ENCODE measurements at regions not wholly inside any gene's neighbourhood (a gene's known extent, or its start where the extent isn't known, plus 50 kb on each side); places are given as distances from the start of the nearest gene placed in this dataset.

GRCh38 chr10:21052709-21053104 is 155.6 kb upstream of the NEBL start:
- H3K36me3 ChIP-seq: no peaks in the 10 kb centered on the region
- H3K4me3 ChIP-seq: no peak overlapping the region
- WGBS: 93% methylated on average over 4 of the region's 4 CpGs
- H3K4me1 ChIP-seq (replicated peaks): no peaks in the 10 kb centered on the region
- DNase-seq (ENCODE audit: low spot score): no peak
- H3K27me3 ChIP-seq (replicated peaks; ENCODE audit: insufficient read depth): no peaks in the 10 kb centered on the region
- H3K9me3 ChIP-seq: no peaks in the 10 kb centered on the region
- H3K27ac ChIP-seq: no peak overlapping the region
- intact Hi-C loops (cut with DNase I): no loop called here
- no peak for TF ChIP-seq CTCF (IDR thresholded peaks at IDR 0.05)
- TF ChIP-seq POLR2AphosphoS5 (IDR thresholded peaks at IDR 0.05): no peak
- no peak for TF ChIP-seq POLR2A (IDR thresholded peaks at IDR 0.05)

- no peaks in the 10 kb centered on the region for H3K27me3 ChIP-seq (replicated peaks; ENCODE audit: insufficient read depth)
- no peak overlapping the region for H3K27ac ChIP-seq
- TF ChIP-seq POLR2A (IDR thresholded peaks at IDR 0.05) (no peak), CTCF (IDR thresholded peaks at IDR 0.05) (no peak), POLR2AphosphoS5 (IDR thresholded peaks at IDR 0.05) (no peak)
- no peak for DNase-seq (ENCODE audit: low spot score)
- WGBS: 87% methylated on average over 5 of the region's 5 CpGs
- intact Hi-C loops (cut with DNase I): no loop called here
- no peaks in the 10 kb centered on the region for H3K9me3 ChIP-seq
- H3K4me3 ChIP-seq: no peak overlapping the region
- no peaks in the 10 kb centered on the region for H3K36me3 ChIP-seq
- no peaks in the 10 kb centered on the region for H3K4me1 ChIP-seq (replicated peaks)
Measured at GRCh38 chr10:21052072-21052708, 155.1 kb upstream of the NEBL start.

- Histone ChIP-seq H3K4me1 (replicated peaks) (no peaks in the 10 kb centered on the region), H3K27me3 (replicated peaks; ENCODE audit: insufficient read depth) (no peaks in the 10 kb centered on the region), H3K27ac (no peak overlapping the region), H3K9me3 (no peaks in the 10 kb centered on the region), H3K36me3 (no peaks in the 10 kb centered on the region), H3K4me3 (no peak overlapping the region)
- 85% methylated on average over 3 of the region's 3 CpGs for WGBS
- no peak for TF ChIP-seq POLR2AphosphoS5 (IDR thresholded peaks at IDR 0.05)
- TF ChIP-seq POLR2A (IDR thresholded peaks at IDR 0.05): no peak
- TF ChIP-seq CTCF (IDR thresholded peaks at IDR 0.05): no peak
- intact Hi-C loops (cut with DNase I): no loop called here
- DNase-seq (ENCODE audit: low spot score): no peak
Measured at GRCh38 chr10:21049482-21049881, 152.4 kb upstream of the NEBL start.

GRCh38 chr10:21048068-21048467 is 151.0 kb upstream of the NEBL start:
- no peak for DNase-seq (ENCODE audit: low spot score)
- H3K4me1 ChIP-seq (replicated peaks): no peaks in the 10 kb centered on the region
- no peak overlapping the region for H3K4me3 ChIP-seq
- TF ChIP-seq POLR2A (IDR thresholded peaks at IDR 0.05) (no peak), CTCF (IDR thresholded peaks at IDR 0.05) (no peak), POLR2AphosphoS5 (IDR thresholded peaks at IDR 0.05) (no peak)
- H3K27ac ChIP-seq: no peak overlapping the region
- H3K27me3 ChIP-seq (replicated peaks; ENCODE audit: insufficient read depth): no peaks in the 10 kb centered on the region
- 70% methylated on average over 6 of the region's 6 CpGs for WGBS
- intact Hi-C loops (cut with DNase I): no loop called here
- H3K9me3 ChIP-seq: no peaks in the 10 kb centered on the region
- no peaks in the 10 kb centered on the region for H3K36me3 ChIP-seq

GRCh38 chr10:21047511-21047910 is 150.4 kb upstream of the NEBL start:
- no peaks in the 10 kb centered on the region for H3K36me3 ChIP-seq
- H3K4me3 ChIP-seq: no peak overlapping the region
- WGBS: 67% methylated on average over 3 of the region's 3 CpGs
- TF ChIP-seq POLR2A (IDR thresholded peaks at IDR 0.05) (no peak), POLR2AphosphoS5 (IDR thresholded peaks at IDR 0.05) (no peak), CTCF (IDR thresholded peaks at IDR 0.05) (no peak)
- intact Hi-C loops (cut with DNase I): no loop called here
- no peaks in the 10 kb centered on the region for H3K9me3 ChIP-seq
- H3K4me1 ChIP-seq (replicated peaks): no peaks in the 10 kb centered on the region
- no peak for DNase-seq (ENCODE audit: low spot score)
- H3K27me3 ChIP-seq (replicated peaks; ENCODE audit: insufficient read depth): no peaks in the 10 kb centered on the region
- H3K27ac ChIP-seq: no peak overlapping the region
